ENCODE measurements at regions not wholly inside any gene's neighbourhood (a gene's known extent, or its start where the extent isn't known, plus 50 kb on each side); places are given as distances from the start of the nearest gene placed in this dataset.

GRCh38 chr2:147560810-147561535, 283.9 kb upstream of the ACVR2A start:
- ChIA-PET CTCF (no interaction called here), POLR2A (no interaction called here)
- Mint-ChIP-seq H3K4me1 (no peaks in the 10 kb centered on the region), H3K27ac (no peak overlapping the region), H3K9me3 (ENCODE audit: insufficient read depth) (no peaks in the 10 kb centered on the region), H3K4me3 (no peak overlapping the region), H3K27me3 (no peaks in the 10 kb centered on the region)
- H3K79me2 ChIP-seq (ENCODE audit: control insufficient read depth, insufficient read depth, low read length): no peaks in the 10 kb centered on the region
- H3K9ac ChIP-seq (ENCODE audit: low read length): no peak overlapping the region
- ATAC-seq (ENCODE audit: low read depth): no peak
- H3K9me3 ChIP-seq (ENCODE audit: control extremely low read depth in 1 of 3, control insufficient read depth in 2 of 3, insufficient read depth in 1 of 3, low read length in 2 of 3): no peaks in the 10 kb centered on the region
- H4K20me1 ChIP-seq (ENCODE audit: control insufficient read depth, insufficient read depth, low read length, poor library complexity, severe bottlenecking): no peaks in the 10 kb centered on the region
- no peaks in the 10 kb centered on the region for H3K4me1 ChIP-seq (ENCODE audit: control insufficient read depth in 2 of 2, insufficient read depth in 2 of 2, low read length in 2 of 2)
- no peak overlapping the region for H3K27ac ChIP-seq (ENCODE audit: low read length in 2 of 2)
- H2AFZ ChIP-seq (ENCODE audit: insufficient read depth, low read depth, low read length, poor library complexity, severe bottlenecking): no peak overlapping the region
- no peak for TF ChIP-seq CTCF (IDR thresholded peaks at IDR 0.05)
- TF ChIP-seq EZH2 (IDR thresholded peaks at IDR 0.05; ENCODE audit: borderline replicate concordance, insufficient read depth, low read depth, low read length, poor library complexity, severe bottlenecking): no peak
- H3K4me2 ChIP-seq (replicated peaks; ENCODE audit: low read depth, low read length, poor library complexity, severe bottlenecking): no peak overlapping the region
- H3K4me3 ChIP-seq (ENCODE audit: control extremely low read depth in 1 of 5, extremely low read depth in 1 of 5, insufficient read depth in 1 of 5, low read depth in 2 of 5, low read length in 4 of 5): no peak overlapping the region
- no peaks in the 10 kb centered on the region for H3K36me3 ChIP-seq (replicated peaks in 1 of 2; ENCODE audit: control extremely low read depth in 1 of 2, control insufficient read depth in 1 of 2, extremely low read depth in 1 of 2, insufficient read depth in 2 of 2, low read length in 1 of 2)
- WGBS (ENCODE audit: insufficient coverage): 100% methylated on average over 1 of the region's 5 CpGs
- intact Hi-C loops (cut with micrococcal nuclease): no loop called here
- no peak for DNase-seq
- H3K27me3 ChIP-seq (replicated peaks in 1 of 4; ENCODE audit: control extremely low read depth in 1 of 4, control insufficient read depth in 3 of 4, insufficient read depth in 4 of 4, low read length in 3 of 4): no peaks in the 10 kb centered on the region

GRCh38 chr2:147559070-147559725, 285.6 kb upstream of the ACVR2A start:
- no peak overlapping the region for H3K27ac Mint-ChIP-seq
- no peaks in the 10 kb centered on the region for H3K79me2 ChIP-seq (ENCODE audit: control insufficient read depth, insufficient read depth, low read length)
- intact Hi-C loops (cut with micrococcal nuclease): no loop called here
- no peak overlapping the region for H3K4me3 Mint-ChIP-seq
- H3K4me3 ChIP-seq (ENCODE audit: control extremely low read depth in 1 of 5, extremely low read depth in 1 of 5, insufficient read depth in 1 of 5, low read depth in 2 of 5, low read length in 4 of 5): no peak overlapping the region
- POLR2A ChIA-PET: no interaction called here
- DNase-seq (no peak), ATAC-seq (ENCODE audit: low read depth) (no peak)
- no peaks in the 10 kb centered on the region for H3K9me3 ChIP-seq (ENCODE audit: control extremely low read depth in 1 of 3, control insufficient read depth in 2 of 3, insufficient read depth in 1 of 3, low read length in 2 of 3)
- H3K36me3 ChIP-seq (replicated peaks in 1 of 2; ENCODE audit: control extremely low read depth in 1 of 2, control insufficient read depth in 1 of 2, extremely low read depth in 1 of 2, insufficient read depth in 2 of 2, low read length in 1 of 2): no peaks in the 10 kb centered on the region
- H3K9ac ChIP-seq (ENCODE audit: low read length): no peak overlapping the region
- TF ChIP-seq CTCF (IDR thresholded peaks at IDR 0.05) (no peak), EZH2 (IDR thresholded peaks at IDR 0.05; ENCODE audit: borderline replicate concordance, insufficient read depth, low read depth, low read length, poor library complexity, severe bottlenecking) (no peak)
- H3K4me1 Mint-ChIP-seq: no peaks in the 10 kb centered on the region
- H3K27me3 ChIP-seq (replicated peaks in 1 of 4; ENCODE audit: control extremely low read depth in 1 of 4, control insufficient read depth in 3 of 4, insufficient read depth in 4 of 4, low read length in 3 of 4): no peaks in the 10 kb centered on the region
- H3K4me1 ChIP-seq (ENCODE audit: control insufficient read depth in 2 of 2, insufficient read depth in 2 of 2, low read length in 2 of 2): no peaks in the 10 kb centered on the region
- H3K27me3 Mint-ChIP-seq: no peaks in the 10 kb centered on the region
- CTCF ChIA-PET: no interaction called here
- WGBS (ENCODE audit: insufficient coverage): 75% methylated on average over 2 of the region's 4 CpGs
- no peak overlapping the region for H3K27ac ChIP-seq (ENCODE audit: low read length in 2 of 2)
- H3K4me2 ChIP-seq (replicated peaks; ENCODE audit: low read depth, low read length, poor library complexity, severe bottlenecking): no peak overlapping the region
- H3K9me3 Mint-ChIP-seq (ENCODE audit: insufficient read depth): no peaks in the 10 kb centered on the region
- no peaks in the 10 kb centered on the region for H4K20me1 ChIP-seq (ENCODE audit: control insufficient read depth, insufficient read depth, low read length, poor library complexity, severe bottlenecking)
- no peak overlapping the region for H2AFZ ChIP-seq (ENCODE audit: insufficient read depth, low read depth, low read length, poor library complexity, severe bottlenecking)
